ENCODE measurements at regions not wholly inside any gene's neighbourhood (a gene's known extent, or its start where the extent isn't known, plus 50 kb on each side); places are given as distances from the start of the nearest gene placed in this dataset.

DNA sequence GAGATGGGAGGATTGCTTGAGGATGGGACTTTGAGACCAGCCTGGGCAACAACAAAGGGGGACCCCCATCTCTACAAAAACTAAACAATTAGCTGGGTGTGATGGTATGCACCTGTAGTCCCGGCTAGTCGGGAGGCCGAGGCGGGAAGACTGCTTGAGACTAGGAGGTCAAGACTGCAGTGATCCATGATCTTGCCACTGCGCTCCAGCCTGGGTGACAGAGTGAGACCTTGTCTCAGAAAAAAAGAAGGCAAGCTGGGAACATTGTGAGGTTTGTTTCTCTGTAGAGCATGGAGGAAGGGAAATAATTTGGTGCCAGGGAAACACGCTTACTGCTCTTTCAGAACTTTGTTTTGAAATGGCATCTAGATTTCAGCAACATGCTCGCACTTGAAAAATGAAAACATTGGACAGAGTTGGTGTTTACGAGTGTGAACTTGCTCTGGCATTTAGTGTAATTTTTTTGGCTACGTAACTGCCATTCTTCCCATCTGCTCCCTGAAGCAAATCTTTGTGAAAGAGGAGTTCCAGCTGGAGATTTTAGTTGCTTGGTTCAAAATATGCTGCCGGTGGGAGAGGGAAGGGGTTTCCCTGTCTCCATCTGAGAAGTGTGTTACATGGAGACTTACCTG, 125.6 kb upstream of the DLX2 start:
- no peak for TF ChIP-seq CTCF (IDR thresholded peaks at IDR 0.05; ENCODE audit: low read depth, low read length)
- no peak for TF ChIP-seq EZH2phosphoT487 (IDR thresholded peaks at IDR 0.05; ENCODE audit: low read depth)

All from OCI-LY3 (cell line).